ENCODE measurements at regions not wholly inside any gene's neighbourhood (a gene's known extent, or its start where the extent isn't known, plus 50 kb on each side); places are given as distances from the start of the nearest gene placed in this dataset.
"Not testable (repeated sequence)": the region's sequence is repeated elsewhere in the genome, so short reads cannot be mapped to it uniquely, and the experiment has no call there.

GRCh38 chr3:176190755-176191154 lies 1006.5 kb downstream of the TBL1XR1 start:
- no peak for DNase-seq (ENCODE audit: low read depth)

- no peak for DNase-seq (ENCODE audit: low read depth)
These were observed 1014.1 kb downstream of the TBL1XR1 start for GRCh38 chr3:176183181-176183580.

GRCh38 chr3:176174060-176174459 lies 1023.2 kb downstream of the TBL1XR1 start:
- DNase-seq (ENCODE audit: low read depth): no peak

- no peak for DNase-seq (ENCODE audit: low read depth)
These were observed 1024.8 kb downstream of the TBL1XR1 start for GRCh38 chr3:176172492-176172891.

GRCh38 chr3:176167272-176167671 lies 1030.0 kb downstream of the TBL1XR1 start:
- no peak for DNase-seq (ENCODE audit: low read depth)

- DNase-seq (ENCODE audit: low read depth): no peak
These were observed 1036.3 kb downstream of the TBL1XR1 start for GRCh38 chr3:176160997-176161396.

- no peak for DNase-seq (ENCODE audit: low read depth)
These were observed 1037.5 kb downstream of the TBL1XR1 start for GRCh38 chr3:176159796-176160195.

GRCh38 chr3:176155012-176155411 lies 1042.3 kb downstream of the TBL1XR1 start:
- DNase-seq (ENCODE audit: low read depth): no peak

- no peak for DNase-seq (ENCODE audit: low read depth)
These were observed 1047.7 kb downstream of the TBL1XR1 start for GRCh38 chr3:176149567-176149966.

GRCh38 chr3:176147251-176147650 lies 1050.0 kb downstream of the TBL1XR1 start:
- DNase-seq (ENCODE audit: low read depth): no peak

- no peak for DNase-seq (ENCODE audit: low read depth)
These were observed 1055.4 kb downstream of the TBL1XR1 start for GRCh38 chr3:176141837-176142236.

GRCh38 chr3:176120507-176120906 lies 1076.8 kb downstream of the TBL1XR1 start:
- DNase-seq (ENCODE audit: low read depth): no peak

- no peak for DNase-seq (ENCODE audit: low read depth)
These were observed 1077.5 kb downstream of the TBL1XR1 start for GRCh38 chr3:176119826-176120225.

GRCh38 chr3:176106380-176106779 lies 1090.9 kb downstream of the TBL1XR1 start:
- no peak for DNase-seq (ENCODE audit: low read depth)

GRCh38 chr3:176097027-176097426 lies 1100.3 kb downstream of the TBL1XR1 start:
- no peak for DNase-seq (ENCODE audit: low read depth)

- not testable (repeated sequence) for DNase-seq (ENCODE audit: low read depth)
These were observed 1103.4 kb downstream of the TBL1XR1 start for GRCh38 chr3:176093892-176094291.

GRCh38 chr3:176090727-176091126 lies 1106.6 kb downstream of the TBL1XR1 start:
- DNase-seq (ENCODE audit: low read depth): no peak

GRCh38 chr3:176088962-176089383 lies 1108.3 kb downstream of the TBL1XR1 start:
- no peak for DNase-seq (ENCODE audit: low read depth)

- DNase-seq (ENCODE audit: low read depth): no peak
These were observed 1110.1 kb downstream of the TBL1XR1 start for GRCh38 chr3:176087066-176087697.

- DNase-seq (ENCODE audit: low read depth): no peak
These were observed 1117.5 kb downstream of the TBL1XR1 start for GRCh38 chr3:176079785-176080184.

GRCh38 chr3:176078906-176079305 lies 1118.4 kb downstream of the TBL1XR1 start:
- DNase-seq (ENCODE audit: low read depth): no peak

GRCh38 chr3:176075491-176075890 lies 1121.8 kb downstream of the TBL1XR1 start:
- DNase-seq (ENCODE audit: low read depth): no peak

GRCh38 chr3:176075046-176075445 lies 1122.2 kb downstream of the TBL1XR1 start:
- no peak for DNase-seq (ENCODE audit: low read depth)

- no peak for DNase-seq (ENCODE audit: low read depth)
These were observed 1123.2 kb downstream of the TBL1XR1 start for GRCh38 chr3:176074096-176074495.

All from ELR (cell line).